ENCODE measurements at regions not wholly inside any gene's neighbourhood (a gene's known extent, or its start where the extent isn't known, plus 50 kb on each side); places are given as distances from the start of the nearest gene placed in this dataset.

GRCh38 chr22:48523091-48523490 lies 1304.6 kb downstream of the BRD1 start:
- WGBS, 3 donors: 90 to 92% (median 91%) methylated on average over 17 to 19 of the region's 19 CpGs
- H3K27me3 ChIP-seq: no peaks in the 10 kb centered on the region
- intact Hi-C loops (cut with DNase I): no loop called here
- TF ChIP-seq, protein P1, sequence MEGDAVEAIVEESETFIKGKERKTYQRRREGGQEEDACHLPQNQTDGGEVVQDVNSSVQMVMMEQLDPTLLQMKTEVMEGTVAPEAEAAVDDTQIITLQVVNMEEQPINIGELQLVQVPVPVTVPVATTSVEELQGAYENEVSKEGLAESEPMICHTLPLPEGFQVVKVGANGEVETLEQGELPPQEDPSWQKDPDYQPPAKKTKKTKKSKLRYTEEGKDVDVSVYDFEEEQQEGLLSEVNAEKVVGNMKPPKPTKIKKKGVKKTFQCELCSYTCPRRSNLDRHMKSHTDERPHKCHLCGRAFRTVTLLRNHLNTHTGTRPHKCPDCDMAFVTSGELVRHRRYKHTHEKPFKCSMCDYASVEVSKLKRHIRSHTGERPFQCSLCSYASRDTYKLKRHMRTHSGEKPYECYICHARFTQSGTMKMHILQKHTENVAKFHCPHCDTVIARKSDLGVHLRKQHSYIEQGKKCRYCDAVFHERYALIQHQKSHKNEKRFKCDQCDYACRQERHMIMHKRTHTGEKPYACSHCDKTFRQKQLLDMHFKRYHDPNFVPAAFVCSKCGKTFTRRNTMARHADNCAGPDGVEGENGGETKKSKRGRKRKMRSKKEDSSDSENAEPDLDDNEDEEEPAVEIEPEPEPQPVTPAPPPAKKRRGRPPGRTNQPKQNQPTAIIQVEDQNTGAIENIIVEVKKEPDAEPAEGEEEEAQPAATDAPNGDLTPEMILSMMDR (IDR thresholded peaks at IDR 0.05): no peak
- no peak for TF ChIP-seq EP300 (IDR thresholded peaks at IDR 0.05)
- TF ChIP-seq POLR2A (IDR thresholded peaks at IDR 0.05): no peak
- no peak for DNase-seq
- no peaks in the 10 kb centered on the region for H3K36me3 ChIP-seq
- no peaks in the 10 kb centered on the region for H3K9me3 ChIP-seq
- no peak overlapping the region for H3K4me3 ChIP-seq
- H3K4me1 ChIP-seq (ENCODE audit: insufficient read depth): peaks cover 6% of the 10 kb centered on the region
- no peak overlapping the region for H3K27ac ChIP-seq

GRCh38 chr22:48522271-48522670 lies 1305.4 kb downstream of the BRD1 start:
- 92 to 93% (median 92%) methylated on average over 3 to 14 of the region's 14 CpGs for WGBS, 3 donors
- no peak overlapping the region for H3K4me3 ChIP-seq
- no peaks in the 10 kb centered on the region for H3K9me3 ChIP-seq
- H3K4me1 ChIP-seq (ENCODE audit: insufficient read depth): peaks cover 6% of the 10 kb centered on the region
- H3K27ac ChIP-seq: no peak overlapping the region
- intact Hi-C loops (cut with DNase I): no loop called here
- no peak for DNase-seq
- no peaks in the 10 kb centered on the region for H3K27me3 ChIP-seq
- TF ChIP-seq, protein P1 (IDR thresholded peaks at IDR 0.05): no peak
- TF ChIP-seq EP300 (IDR thresholded peaks at IDR 0.05) (no peak), POLR2A (IDR thresholded peaks at IDR 0.05) (no peak)
- no peaks in the 10 kb centered on the region for H3K36me3 ChIP-seq

- intact Hi-C loops (cut with DNase I): no loop called here
- no peak for TF ChIP-seq POLR2A (IDR thresholded peaks at IDR 0.05)
- no peak for TF ChIP-seq EP300 (IDR thresholded peaks at IDR 0.05)
- TF ChIP-seq, protein P1 (IDR thresholded peaks at IDR 0.05): no peak
- H3K36me3 ChIP-seq: no peaks in the 10 kb centered on the region
- no peak for DNase-seq
- H3K27ac ChIP-seq: no peak overlapping the region
- 15 to 23% (median 19%) methylated on average over 13 of the region's 13 CpGs for WGBS, 3 donors
- H3K4me1 ChIP-seq (ENCODE audit: insufficient read depth): peaks cover 6% of the 10 kb centered on the region
- no peaks in the 10 kb centered on the region for H3K9me3 ChIP-seq
- no peaks in the 10 kb centered on the region for H3K27me3 ChIP-seq
- no peak overlapping the region for H3K4me3 ChIP-seq
These were observed 1306.6 kb downstream of the BRD1 start for GRCh38 chr22:48520884-48521588.

DNA sequence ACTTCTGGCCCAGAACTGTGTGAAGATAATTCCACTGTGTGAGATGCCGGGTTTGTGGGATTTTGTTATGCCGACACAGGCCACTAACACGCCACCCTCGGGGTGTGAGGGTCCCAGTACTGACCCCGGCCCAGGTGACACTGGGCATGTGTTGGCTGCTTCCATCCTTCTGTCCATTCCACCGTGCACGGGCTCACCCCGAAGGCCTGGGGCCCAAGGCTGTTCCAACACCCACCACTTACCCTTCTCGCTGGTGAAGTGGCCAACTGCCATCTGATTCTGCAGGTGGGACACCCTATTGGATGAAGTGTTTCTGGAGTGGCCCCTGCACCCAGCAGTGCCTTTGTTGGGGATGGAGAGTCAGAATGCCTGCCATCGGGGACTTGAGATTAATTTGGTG lies 1307.5 kb downstream of the BRD1 start:
- Histone ChIP-seq H3K36me3 (no peaks in the 10 kb centered on the region), H3K4me1 (ENCODE audit: insufficient read depth) (peaks cover 6% of the 10 kb centered on the region), H3K27me3 (no peaks in the 10 kb centered on the region), H3K4me3 (no peak overlapping the region), H3K9me3 (no peaks in the 10 kb centered on the region), H3K27ac (no peak overlapping the region)
- intact Hi-C loops (cut with DNase I): no loop called here
- no peak for TF ChIP-seq POLR2A (IDR thresholded peaks at IDR 0.05)
- no peak for TF ChIP-seq EP300 (IDR thresholded peaks at IDR 0.05)
- TF ChIP-seq, protein P1 (IDR thresholded peaks at IDR 0.05): no peak
- WGBS, 3 donors: 91 to 94% (median 93%) methylated on average over 10 of the region's 10 CpGs
- DNase-seq: no peak
